ENCODE measurements at regions not wholly inside any gene's neighbourhood (a gene's known extent, or its start where the extent isn't known, plus 50 kb on each side); places are given as distances from the start of the nearest gene placed in this dataset.

DNA sequence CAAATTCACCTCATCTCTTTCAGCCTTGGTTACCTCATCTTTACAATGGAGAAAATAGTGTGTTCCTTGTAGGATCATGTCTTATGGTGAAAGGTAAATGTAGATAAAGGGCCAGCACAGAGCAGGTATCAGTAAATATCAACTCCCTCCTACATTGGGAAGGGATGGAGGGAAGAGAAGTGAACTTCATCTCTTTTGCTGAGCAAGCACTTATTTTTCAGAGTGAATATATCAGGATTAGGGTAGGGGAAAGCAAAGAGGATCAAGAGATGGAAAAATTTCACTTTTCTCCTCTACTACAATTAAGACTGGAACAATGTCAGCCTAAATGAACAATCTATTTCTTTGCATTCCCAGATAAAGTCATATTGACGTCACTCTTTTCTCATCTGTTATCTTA is 193.8 kb upstream of the JUN start:
- DNase-seq: no peak
- H3K27me3 Mint-ChIP-seq: no peaks in the 10 kb centered on the region
- intact Hi-C loops (cut with micrococcal nuclease): no loop called here
- H3K27ac Mint-ChIP-seq: no peak overlapping the region
- H3K9me3 Mint-ChIP-seq: no peaks in the 10 kb centered on the region
- no peak overlapping the region for H3K4me3 Mint-ChIP-seq
- peaks cover 22% of the 10 kb centered on the region for H3K4me1 Mint-ChIP-seq
- H3K36me3 Mint-ChIP-seq (ENCODE audit: low read depth): no peaks in the 10 kb centered on the region

DNA sequence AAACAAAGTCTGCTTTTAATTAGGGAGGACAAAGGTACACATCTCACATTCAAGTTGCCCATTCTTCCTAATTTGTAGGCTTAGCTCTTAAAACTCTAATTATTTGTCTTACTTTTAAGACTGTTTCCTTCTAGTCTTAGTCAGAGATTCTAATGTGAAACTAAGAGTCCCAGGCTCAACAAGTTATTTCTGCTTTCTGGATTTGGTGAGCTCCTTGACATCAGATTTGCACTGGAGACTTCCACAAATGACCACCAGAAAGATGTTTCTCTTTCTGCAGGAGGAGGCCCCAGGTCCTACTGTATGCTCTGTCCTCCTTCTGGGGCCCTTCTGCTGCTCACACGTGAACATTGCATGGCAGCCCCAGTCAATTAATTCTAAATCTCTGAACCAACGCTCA is 194.2 kb upstream of the JUN start:
- Mint-ChIP-seq H3K36me3 (ENCODE audit: low read depth) (no peaks in the 10 kb centered on the region), H3K27ac (no peak overlapping the region)
- intact Hi-C loops (cut with micrococcal nuclease): no loop called here

DNA sequence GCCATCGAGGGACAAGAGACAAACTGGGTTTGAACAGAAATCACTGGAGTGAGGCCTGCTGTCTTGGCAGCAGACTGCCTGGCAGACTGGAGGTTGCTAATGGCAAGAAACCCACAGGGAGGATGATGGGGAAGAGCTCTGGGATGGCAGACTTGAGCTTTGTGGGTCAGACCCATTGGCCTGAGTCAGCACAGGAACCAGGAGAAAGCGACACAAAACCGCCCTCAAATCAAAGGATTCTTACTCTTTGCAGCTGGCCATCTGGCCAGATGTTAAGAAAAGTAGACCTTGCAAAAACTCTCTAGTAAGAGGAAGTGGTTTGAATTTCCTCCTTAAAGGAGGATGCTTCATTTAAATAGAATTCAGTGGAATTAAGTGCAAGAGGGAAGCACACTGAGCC is 195.2 kb upstream of the JUN start:
- no peak for DNase-seq
- no peaks in the 10 kb centered on the region for H3K9me3 Mint-ChIP-seq
- intact Hi-C loops (cut with micrococcal nuclease): no loop called here
- H3K4me3 Mint-ChIP-seq: peak overlapping the region; percentile 55
- H3K27me3 Mint-ChIP-seq: no peaks in the 10 kb centered on the region
- peaks cover 27% of the 10 kb centered on the region for H3K4me1 Mint-ChIP-seq
- no peaks in the 10 kb centered on the region for H3K36me3 Mint-ChIP-seq (ENCODE audit: low read depth)
- no peak overlapping the region for H3K27ac Mint-ChIP-seq

More for the DNA sequence above, 194.2 kb upstream of the JUN start:
- H3K27me3 Mint-ChIP-seq: no peaks in the 10 kb centered on the region
- H3K4me1 Mint-ChIP-seq: peaks cover 23% of the 10 kb centered on the region
- no peak for DNase-seq
- no peak overlapping the region for H3K4me3 Mint-ChIP-seq
- no peaks in the 10 kb centered on the region for H3K9me3 Mint-ChIP-seq

DNA sequence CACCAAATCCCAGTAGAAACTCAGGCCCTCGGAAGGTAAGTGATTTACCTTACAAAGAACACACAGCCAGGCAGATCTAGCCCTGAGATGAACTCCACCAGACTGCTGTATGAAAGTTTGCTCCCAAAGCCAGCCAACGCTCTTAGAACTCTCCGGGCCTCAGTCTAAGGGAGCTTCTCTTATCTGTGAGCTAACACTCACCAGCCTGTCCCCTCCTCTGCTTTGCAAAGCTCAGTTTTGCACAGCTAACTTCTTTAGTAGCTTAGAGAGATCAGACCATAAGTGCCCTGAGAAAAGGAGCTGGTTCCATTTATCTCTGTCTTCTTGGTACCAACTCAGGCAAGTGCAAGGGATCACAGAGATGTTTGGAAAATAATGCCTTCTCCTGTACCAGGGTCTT is 195.8 kb upstream of the JUN start:
- H3K27ac Mint-ChIP-seq: no peak overlapping the region
- no peaks in the 10 kb centered on the region for H3K36me3 Mint-ChIP-seq (ENCODE audit: low read depth)
- H3K27me3 Mint-ChIP-seq: no peaks in the 10 kb centered on the region
- intact Hi-C loops (cut with micrococcal nuclease): no loop called here
- H3K4me3 Mint-ChIP-seq: no peak overlapping the region
- H3K9me3 Mint-ChIP-seq: peaks cover under 1% of the 10 kb centered on the region
- peaks cover 27% of the 10 kb centered on the region for H3K4me1 Mint-ChIP-seq
- no peak for DNase-seq

DNA sequence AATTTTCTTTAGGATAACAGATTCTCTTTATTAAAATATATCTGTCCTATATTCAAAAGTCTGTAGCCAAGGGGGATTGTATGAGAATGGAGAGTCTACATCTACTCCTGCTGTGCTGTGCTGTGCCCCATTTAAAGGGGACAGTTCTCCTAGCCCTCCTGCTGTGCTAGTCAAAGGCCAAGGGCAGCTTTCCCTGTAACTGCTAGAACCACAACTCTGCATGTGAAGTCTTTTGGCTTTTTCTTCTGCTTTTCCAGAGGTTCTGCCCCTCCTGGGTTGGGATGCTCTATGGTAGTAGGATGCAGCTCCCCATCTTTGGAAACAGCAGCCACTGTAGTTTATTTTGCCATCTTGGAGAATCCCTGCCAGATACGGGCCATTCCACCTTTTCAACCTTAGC is 197.5 kb upstream of the JUN start:
- Mint-ChIP-seq H3K4me3 (no peak overlapping the region), H3K9me3 (peaks cover 3% of the 10 kb centered on the region), H3K27me3 (no peaks in the 10 kb centered on the region), H3K27ac (no peak overlapping the region), H3K36me3 (ENCODE audit: low read depth) (no peaks in the 10 kb centered on the region), H3K4me1 (peaks cover 27% of the 10 kb centered on the region)
- no peak for DNase-seq
- intact Hi-C loops (cut with micrococcal nuclease): no loop called here

DNA sequence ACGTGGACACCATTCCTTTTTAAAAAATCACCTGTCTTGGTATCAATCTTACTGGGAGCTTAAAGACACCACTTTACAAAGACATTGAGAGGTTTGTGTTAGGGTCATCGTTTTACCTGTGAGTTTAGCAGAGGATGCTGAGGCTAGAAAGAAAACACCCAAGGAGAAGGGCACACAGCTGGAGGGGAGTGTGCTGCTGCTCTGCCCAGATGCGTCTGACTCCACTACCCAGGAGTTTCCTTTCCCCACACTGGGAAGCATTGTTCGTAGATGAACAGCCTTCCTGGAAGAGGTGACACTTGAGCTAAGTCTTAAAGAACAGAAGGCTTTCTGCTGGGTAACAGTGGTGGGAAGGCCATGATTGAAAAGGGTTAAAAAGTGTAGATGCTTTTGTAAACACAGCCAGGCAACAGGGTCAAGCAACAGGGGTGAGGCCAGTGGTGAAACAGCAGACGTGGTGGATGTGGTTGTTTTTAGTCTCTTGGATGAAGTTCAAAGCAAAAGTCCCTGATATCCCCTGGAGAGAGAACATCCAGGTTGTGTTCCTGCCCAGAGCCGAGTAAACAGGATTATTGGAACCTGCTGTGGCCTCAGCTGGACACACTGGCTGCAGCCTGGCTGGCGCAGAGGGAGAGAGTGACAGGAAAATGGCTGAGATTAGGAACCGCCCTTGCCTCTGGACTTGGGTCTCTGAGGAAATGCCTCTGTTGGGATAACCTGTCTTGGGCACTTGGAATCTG is 198.6 kb upstream of the JUN start:
- peaks cover 3% of the 10 kb centered on the region for H3K9me3 Mint-ChIP-seq
- H3K27ac Mint-ChIP-seq: no peak overlapping the region
- no peaks in the 10 kb centered on the region for H3K36me3 Mint-ChIP-seq (ENCODE audit: low read depth)
- no peak for DNase-seq
- H3K4me3 Mint-ChIP-seq: no peak overlapping the region
- intact Hi-C loops (cut with micrococcal nuclease): no loop called here
- no peaks in the 10 kb centered on the region for H3K27me3 Mint-ChIP-seq
- peaks cover 34% of the 10 kb centered on the region for H3K4me1 Mint-ChIP-seq

DNA sequence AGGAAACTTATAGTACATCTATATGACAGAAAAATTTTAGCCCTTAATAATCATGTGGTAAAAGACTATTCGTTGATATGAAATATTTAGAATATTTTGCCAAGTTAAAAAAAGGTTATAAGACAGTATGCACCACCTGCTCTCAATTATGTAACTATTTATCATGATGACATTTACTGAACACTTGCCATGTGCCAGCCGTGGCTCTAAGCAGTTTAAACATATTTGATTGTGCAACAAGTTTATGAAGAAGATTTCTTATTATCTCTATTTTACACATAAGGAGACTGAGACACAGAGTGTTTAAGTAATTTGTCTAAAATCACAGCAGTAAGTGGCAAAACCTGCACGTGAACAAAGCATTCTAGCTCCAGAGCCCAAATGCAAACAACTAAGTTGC is 199.3 kb upstream of the JUN start:
- Mint-ChIP-seq H3K4me3 (no peak overlapping the region), H3K4me1 (peaks cover 38% of the 10 kb centered on the region), H3K36me3 (ENCODE audit: low read depth) (no peaks in the 10 kb centered on the region), H3K9me3 (peaks cover 3% of the 10 kb centered on the region), H3K27me3 (no peaks in the 10 kb centered on the region), H3K27ac (no peak overlapping the region)
- intact Hi-C loops (cut with micrococcal nuclease): no loop called here
- no peak for DNase-seq

DNA sequence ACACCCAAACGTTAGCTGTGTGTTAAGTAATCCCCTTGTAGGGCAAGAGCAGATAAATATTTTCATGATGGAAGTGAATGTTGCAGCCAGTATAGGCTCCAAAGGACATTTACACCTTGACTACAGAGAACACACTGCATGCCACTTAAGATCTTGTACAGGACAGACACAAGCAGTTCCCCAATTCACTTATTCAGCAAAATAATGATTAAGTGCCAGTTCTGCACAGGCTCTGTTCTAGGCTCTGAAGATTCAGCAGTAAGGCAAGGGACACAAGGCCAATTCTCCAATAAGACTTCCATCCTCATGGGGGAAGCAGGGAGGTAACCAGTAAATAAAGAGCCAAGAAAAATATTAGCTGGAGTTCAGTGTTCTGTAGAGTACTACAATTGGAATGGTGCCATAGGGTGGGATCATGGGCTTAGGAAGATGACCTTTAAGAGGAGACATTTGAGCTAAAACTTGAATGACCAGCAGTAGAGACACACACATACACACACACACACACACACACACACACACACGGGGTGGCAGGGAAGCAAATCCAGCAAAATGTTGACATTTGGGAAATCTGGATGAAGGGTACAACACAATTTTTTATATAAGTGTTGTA is 199.9 kb upstream of the JUN start:
- H3K36me3 Mint-ChIP-seq (ENCODE audit: low read depth): no peaks in the 10 kb centered on the region
- no peak overlapping the region for H3K4me3 Mint-ChIP-seq
- peaks cover 3% of the 10 kb centered on the region for H3K9me3 Mint-ChIP-seq
- no peaks in the 10 kb centered on the region for H3K27me3 Mint-ChIP-seq
- H3K4me1 Mint-ChIP-seq: peaks cover 33% of the 10 kb centered on the region
- no peak overlapping the region for H3K27ac Mint-ChIP-seq
- intact Hi-C loops (cut with micrococcal nuclease): no loop called here
- DNase-seq: no peak

DNA sequence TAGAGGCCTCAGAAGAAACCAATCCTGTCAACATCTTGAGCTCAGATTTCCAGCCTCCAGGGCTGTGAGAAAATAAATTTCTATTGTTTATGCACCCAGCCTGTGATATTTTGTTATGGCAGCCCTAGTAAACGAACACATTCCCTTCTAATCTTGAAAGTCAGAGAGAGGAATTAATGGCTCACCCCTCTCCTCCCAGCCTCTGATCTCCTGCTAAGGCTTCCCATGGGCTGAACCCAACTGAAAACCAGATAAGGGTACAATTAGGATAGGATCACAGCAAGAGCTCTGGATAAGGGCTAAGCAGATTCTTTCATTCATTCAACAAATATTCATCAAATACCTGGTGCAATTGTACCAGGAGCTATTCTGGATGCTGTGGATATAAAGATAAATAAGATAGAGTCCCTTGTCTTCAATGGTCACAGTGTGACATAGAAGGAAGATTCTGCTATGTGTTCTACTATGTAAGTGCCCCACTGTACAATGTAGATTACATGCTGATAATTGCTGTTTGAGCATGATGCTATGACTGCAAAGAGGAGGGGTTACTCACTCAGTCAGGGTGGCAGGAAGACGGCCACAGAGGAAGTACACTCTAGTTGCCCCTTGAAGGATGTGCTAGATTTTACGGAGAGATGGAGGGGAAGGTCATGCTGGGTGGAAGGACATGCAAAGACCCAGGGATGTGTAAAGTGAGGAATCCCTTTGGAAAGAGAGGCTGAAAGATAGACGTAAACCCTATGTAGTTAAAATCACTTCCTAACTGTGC is 203.3 kb upstream of the JUN start:
- H3K27ac Mint-ChIP-seq: peak overlapping the region; percentile 34
- H3K9me3 Mint-ChIP-seq: peaks cover 6% of the 10 kb centered on the region
- DNase-seq: peak; percentile 70
- no peaks in the 10 kb centered on the region for H3K27me3 Mint-ChIP-seq
- peaks cover 2% of the 10 kb centered on the region for H3K36me3 Mint-ChIP-seq (ENCODE audit: low read depth)
- peak overlapping the region; percentile 28 for H3K4me3 Mint-ChIP-seq
- intact Hi-C loops (cut with micrococcal nuclease): no loop called here
- peaks cover 26% of the 10 kb centered on the region for H3K4me1 Mint-ChIP-seq

DNA sequence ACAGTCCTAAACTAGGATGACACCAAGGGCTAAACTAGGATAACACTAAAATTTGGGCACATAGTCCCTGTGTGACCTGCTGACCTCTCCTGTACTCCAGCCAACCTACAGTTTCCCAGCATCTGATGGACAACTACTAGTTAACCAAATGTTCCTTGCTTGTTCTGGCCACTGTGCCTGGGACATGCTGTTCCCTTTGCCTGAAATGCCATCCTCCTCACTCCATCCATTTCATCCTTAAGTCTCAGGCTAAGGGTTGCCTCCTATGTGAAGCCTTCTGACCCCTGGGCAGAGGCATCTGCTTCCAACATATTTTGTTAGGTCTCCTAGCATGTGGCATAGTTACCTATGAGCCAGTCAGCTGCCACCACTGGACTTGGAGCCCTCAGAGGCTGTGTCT is 204.9 kb upstream of the JUN start:
- H3K9me3 Mint-ChIP-seq: peaks cover 6% of the 10 kb centered on the region
- H3K27me3 Mint-ChIP-seq: no peaks in the 10 kb centered on the region
- H3K4me1 Mint-ChIP-seq: peaks cover 23% of the 10 kb centered on the region
- peaks cover 2% of the 10 kb centered on the region for H3K36me3 Mint-ChIP-seq (ENCODE audit: low read depth)
- intact Hi-C loops (cut with micrococcal nuclease): no loop called here
- H3K4me3 Mint-ChIP-seq: no peak overlapping the region
- no peak for DNase-seq
- H3K27ac Mint-ChIP-seq: no peak overlapping the region

DNA sequence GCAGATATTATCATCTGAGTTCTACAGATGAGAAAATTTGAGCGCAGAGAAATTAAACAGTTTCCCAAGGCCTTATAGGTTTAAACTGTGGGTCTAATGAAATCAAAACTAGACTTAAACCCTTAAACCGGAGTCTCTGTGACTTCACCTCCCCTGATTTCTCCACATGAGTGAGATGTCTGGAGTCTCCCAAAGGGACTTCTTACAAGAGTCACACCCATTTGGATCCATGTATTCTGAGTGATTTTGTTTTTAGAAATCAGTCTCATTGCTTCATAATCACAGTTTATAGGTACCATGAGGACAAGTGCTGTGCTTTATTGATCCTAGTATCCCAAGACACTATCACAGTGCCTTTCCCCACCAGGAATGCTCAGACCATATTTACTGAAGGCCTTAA is 206.0 kb upstream of the JUN start:
- Mint-ChIP-seq H3K4me1 (peaks cover 21% of the 10 kb centered on the region), H3K27ac (no peak overlapping the region), H3K27me3 (no peaks in the 10 kb centered on the region), H3K36me3 (ENCODE audit: low read depth) (peaks cover 2% of the 10 kb centered on the region), H3K9me3 (peaks cover 4% of the 10 kb centered on the region), H3K4me3 (no peak overlapping the region)
- intact Hi-C loops (cut with micrococcal nuclease): no loop called here
- no peak for DNase-seq

DNA sequence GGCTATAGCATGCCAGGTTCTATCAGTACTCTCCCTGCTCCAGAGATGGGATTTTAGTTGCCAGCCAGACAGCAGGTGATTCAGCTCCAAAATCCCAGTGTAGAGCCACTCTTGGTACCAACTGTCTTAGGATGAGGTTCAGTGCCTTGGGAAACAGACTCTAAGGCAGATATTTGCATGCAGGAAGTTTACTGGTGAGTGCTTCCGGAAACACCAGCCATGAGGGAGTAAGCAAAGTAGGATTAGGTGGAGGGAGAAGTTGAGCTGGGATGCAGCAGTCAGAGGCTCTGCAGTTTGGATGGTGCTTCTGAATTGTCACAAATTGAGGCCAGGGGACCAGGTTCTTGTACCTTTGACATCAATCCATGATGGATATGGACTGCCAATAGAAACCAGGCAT is 207.5 kb upstream of the JUN start:
- Mint-ChIP-seq H3K9me3 (peaks cover 3% of the 10 kb centered on the region), H3K36me3 (ENCODE audit: low read depth) (peaks cover 2% of the 10 kb centered on the region), H3K4me3 (no peak overlapping the region), H3K27me3 (no peaks in the 10 kb centered on the region), H3K4me1 (peaks cover 28% of the 10 kb centered on the region), H3K27ac (no peak overlapping the region)
- intact Hi-C loops (cut with micrococcal nuclease): no loop called here
- no peak for DNase-seq

DNA sequence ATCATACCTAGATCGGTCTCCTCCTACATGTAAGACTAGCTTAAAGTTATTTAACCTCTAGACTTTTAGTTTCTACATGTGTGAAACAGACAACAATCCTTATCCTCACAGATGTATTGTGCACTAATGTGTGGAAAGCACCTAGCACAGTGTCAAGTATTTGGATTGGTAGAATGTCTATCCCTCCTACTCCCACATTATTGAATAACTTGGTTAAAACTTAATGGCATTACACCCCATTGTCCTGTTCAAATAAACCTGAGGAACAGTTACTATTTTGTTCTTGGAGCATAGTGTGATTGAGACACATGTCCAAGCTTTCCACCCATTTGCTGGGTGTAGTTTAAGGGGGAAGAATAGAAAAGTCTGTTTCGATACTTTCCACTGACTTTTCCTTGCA is 208.8 kb upstream of the JUN start:
- intact Hi-C loops (cut with micrococcal nuclease): no loop called here
- peaks cover 7% of the 10 kb centered on the region for H3K9me3 Mint-ChIP-seq
- peaks cover 2% of the 10 kb centered on the region for H3K36me3 Mint-ChIP-seq (ENCODE audit: low read depth)
- no peak overlapping the region for H3K4me3 Mint-ChIP-seq
- H3K27me3 Mint-ChIP-seq: no peaks in the 10 kb centered on the region
- H3K4me1 Mint-ChIP-seq: peaks cover 30% of the 10 kb centered on the region
- DNase-seq: no peak
- H3K27ac Mint-ChIP-seq: no peak overlapping the region

DNA sequence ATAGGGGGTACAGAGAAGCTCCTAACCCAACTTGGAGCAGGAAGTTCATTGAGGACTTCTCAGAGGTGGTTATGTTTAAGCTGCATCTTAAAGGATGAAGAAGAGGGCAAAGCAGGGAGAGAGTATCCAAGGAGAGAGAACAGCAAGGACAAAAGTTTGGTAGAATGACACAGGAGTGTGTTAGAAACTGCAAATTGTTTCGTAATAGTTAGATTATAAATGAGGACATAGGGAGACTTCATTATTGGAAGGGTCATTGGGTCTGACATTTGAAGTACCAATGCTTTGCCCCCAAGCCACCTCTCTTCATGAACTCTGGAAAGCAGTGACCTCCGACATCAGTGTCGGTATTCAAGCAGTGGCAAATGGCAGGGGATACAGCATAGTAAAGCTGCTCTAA is 209.6 kb upstream of the JUN start:
- Mint-ChIP-seq H3K27me3 (no peaks in the 10 kb centered on the region), H3K4me1 (peaks cover 24% of the 10 kb centered on the region), H3K27ac (no peak overlapping the region), H3K36me3 (ENCODE audit: low read depth) (peaks cover 2% of the 10 kb centered on the region), H3K4me3 (no peak overlapping the region), H3K9me3 (peaks cover 11% of the 10 kb centered on the region)
- DNase-seq: no peak
- intact Hi-C loops (cut with micrococcal nuclease): no loop called here
